ENCODE measurements at regions not wholly inside any gene's neighbourhood (a gene's known extent, or its start where the extent isn't known, plus 50 kb on each side); places are given as distances from the start of the nearest gene placed in this dataset.

- no peak overlapping the region for H2AFZ ChIP-seq (ENCODE audit: low read length)
- no peaks in the 10 kb centered on the region for H3K4me1 ChIP-seq (ENCODE audit: insufficient read depth, low read length)
- H4K20me1 ChIP-seq (ENCODE audit: insufficient read depth, low read length), result no peaks in the 10 kb centered on the region
- no peak for DNase-seq (ENCODE audit: low spot score)
- ATAC-seq, result no peak
- in situ Hi-C loops (cut with HindIII; ENCODE audit: extremely low pct_ligation_motif_present, low pct_unique_long_range_greater_than_20kb), result no loop called here
- WGBS (ENCODE audit: low lambda C conversion rate), result 5% methylated on average over 4 of the region's 4 CpGs
- no TSS peak for BruUV-seq (replicated peaks)
- FAIRE-seq, result no peak
- no peak for TF ChIP-seq SRSF1 (optimal IDR thresholded peaks at IDR 0.05; ENCODE audit: low read depth, low read length)
- no peak for TF ChIP-seq HNRNPH1 (optimal IDR thresholded peaks at IDR 0.05; ENCODE audit: low read depth, low read length)
- no peak for TF ChIP-seq ARID3A (IDR thresholded peaks at IDR 0.05; ENCODE audit: low read depth, low read length)
- TF ChIP-seq ZNF543 (CRISPR knock-in tag; IDR thresholded peaks at IDR 0.05), result no peak
- TF ChIP-seq, protein P1, sequence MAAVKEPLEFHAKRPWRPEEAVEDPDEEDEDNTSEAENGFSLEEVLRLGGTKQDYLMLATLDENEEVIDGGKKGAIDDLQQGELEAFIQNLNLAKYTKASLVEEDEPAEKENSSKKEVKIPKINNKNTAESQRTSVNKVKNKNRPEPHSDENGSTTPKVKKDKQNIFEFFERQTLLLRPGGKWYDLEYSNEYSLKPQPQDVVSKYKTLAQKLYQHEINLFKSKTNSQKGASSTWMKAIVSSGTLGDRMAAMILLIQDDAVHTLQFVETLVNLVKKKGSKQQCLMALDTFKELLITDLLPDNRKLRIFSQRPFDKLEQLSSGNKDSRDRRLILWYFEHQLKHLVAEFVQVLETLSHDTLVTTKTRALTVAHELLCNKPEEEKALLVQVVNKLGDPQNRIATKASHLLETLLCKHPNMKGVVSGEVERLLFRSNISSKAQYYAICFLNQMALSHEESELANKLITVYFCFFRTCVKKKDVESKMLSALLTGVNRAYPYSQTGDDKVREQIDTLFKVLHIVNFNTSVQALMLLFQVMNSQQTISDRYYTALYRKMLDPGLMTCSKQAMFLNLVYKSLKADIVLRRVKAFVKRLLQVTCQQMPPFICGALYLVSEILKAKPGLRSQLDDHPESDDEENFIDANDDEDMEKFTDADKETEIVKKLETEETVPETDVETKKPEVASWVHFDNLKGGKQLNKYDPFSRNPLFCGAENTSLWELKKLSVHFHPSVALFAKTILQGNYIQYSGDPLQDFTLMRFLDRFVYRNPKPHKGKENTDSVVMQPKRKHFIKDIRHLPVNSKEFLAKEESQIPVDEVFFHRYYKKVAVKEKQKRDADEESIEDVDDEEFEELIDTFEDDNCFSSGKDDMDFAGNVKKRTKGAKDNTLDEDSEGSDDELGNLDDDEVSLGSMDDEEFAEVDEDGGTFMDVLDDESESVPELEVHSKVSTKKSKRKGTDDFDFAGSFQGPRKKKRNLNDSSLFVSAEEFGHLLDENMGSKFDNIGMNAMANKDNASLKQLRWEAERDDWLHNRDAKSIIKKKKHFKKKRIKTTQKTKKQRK (IDR thresholded peaks at IDR 0.05; ENCODE audit: low read length), result 0 out of 2 replicates have a peak, but pooled peaks have one; percentile 29
- no peak overlapping the region for H3K9ac ChIP-seq (ENCODE audit: insufficient read depth, low read depth, low read length)
- H3K79me2 ChIP-seq (ENCODE audit: insufficient read depth, low read length), result no peaks in the 10 kb centered on the region
- CTCF ChIA-PET (ENCODE audit: low intra/inter-chr PET ratio, low total read pairs), result no interaction called here
- H3K27ac ChIP-seq (ENCODE audit: extremely low read length, insufficient read depth, low read length), result no peak overlapping the region
- H3K4me2 ChIP-seq (ENCODE audit: low read depth, low read length), result no peak overlapping the region
- no peak overlapping the region for H3K4me3 ChIP-seq (replicated peaks in 1 of 3; ENCODE audit: insufficient read depth in 1 of 3, low read depth in 2 of 3, low read length in 3 of 3)
- POLR2A ChIA-PET, result no interaction called here
- no peaks in the 10 kb centered on the region for H3K27me3 ChIP-seq (ENCODE audit: control insufficient read depth in 1 of 2, insufficient read depth in 2 of 2, low read length in 2 of 2)
- H3K9me3 ChIP-seq (ENCODE audit: low read length), result 0 out of 2 replicates have a peak, but pooled peaks cover 1% of the 10 kb centered on the region
- intact Hi-C loops (cut with micrococcal nuclease; ENCODE audit: unreplicated experiment), result no loop called here
- H3K36me3 ChIP-seq (replicated peaks in 1 of 2; ENCODE audit: control insufficient read depth in 1 of 2, insufficient read depth in 2 of 2, low read length in 2 of 2), result no peaks in the 10 kb centered on the region
Observed at GRCh38 chr16:76199681-76200220, 77.5 kb upstream of the CNTNAP4 start.

Data from HepG2 (cell line).